HFF-Myc (cell line): ENCODE measurements at regions not wholly inside any gene's neighbourhood (a gene's known extent, or its start where the extent isn't known, plus 50 kb on each side); places are given as distances from the start of the nearest gene placed in this dataset.

Experiments
- DNase-seq: peaks from one replicate; pipeline ENCODE4 v3.0.0-alpha.2; 2011; ENCODE audit warnings: low read depth; ENCODE audit errors: extremely low read depth
- H3K4me3 ChIP-seq: replicated peaks from 2 replicates; pipeline ENCODE4 v1.5.1; 2011; ENCODE audit warnings: low read depth, mild to moderate bottlenecking, control low read depth, low read length
- CTCF ChIP-seq: IDR thresholded peaks from 2 replicates; pipeline ENCODE4 v1.5.1; 2012; ENCODE audit warnings: mild to moderate bottlenecking, low read depth, low read length, control low read depth; ENCODE audit errors: missing control alignments

- TF ChIP-seq CTCF = no peak
- no peak for DNase-seq
- no peak overlapping the region for H3K4me3 ChIP-seq
These were observed 332.0 kb downstream of the PCDH18 start for GRCh38 chr4:137200322-137200721.

- no peak for DNase-seq
- no peak for TF ChIP-seq CTCF
- H3K4me3 ChIP-seq = no peak overlapping the region
These were observed 333.5 kb downstream of the PCDH18 start for GRCh38 chr4:137198791-137199190.

GRCh38 chr4:137194670-137195069 lies 337.6 kb downstream of the PCDH18 start:
- DNase-seq = no peak
- no peak for TF ChIP-seq CTCF

GRCh38 chr4:137193564-137193963 lies 338.7 kb downstream of the PCDH18 start:
- no peak overlapping the region for H3K4me3 ChIP-seq
- no peak for DNase-seq
- no peak for TF ChIP-seq CTCF

More at GRCh38 chr4:137194670-137195069, 337.6 kb downstream of the PCDH18 start:
- no peak overlapping the region for H3K4me3 ChIP-seq

GRCh38 chr4:137181293-137181899 lies 350.9 kb downstream of the PCDH18 start:
- DNase-seq = no peak
- TF ChIP-seq CTCF = no peak
- H3K4me3 ChIP-seq = no peak overlapping the region

- no peak for DNase-seq
- no peak for TF ChIP-seq CTCF
These were observed 351.9 kb downstream of the PCDH18 start for GRCh38 chr4:137180349-137180748.

GRCh38 chr4:137156807-137157206 lies 375.5 kb downstream of the PCDH18 start:
- no peak for TF ChIP-seq CTCF
- H3K4me3 ChIP-seq = no peak overlapping the region

More at GRCh38 chr4:137180349-137180748, 351.9 kb downstream of the PCDH18 start:
- no peak overlapping the region for H3K4me3 ChIP-seq

More at GRCh38 chr4:137156807-137157206, 375.5 kb downstream of the PCDH18 start:
- DNase-seq = no peak
